ENCODE measurements at regions not wholly inside any gene's neighbourhood (a gene's known extent, or its start where the extent isn't known, plus 50 kb on each side); places are given as distances from the start of the nearest gene placed in this dataset.
"Not testable (repeated sequence)": the region's sequence is repeated elsewhere in the genome, so short reads cannot be mapped to it uniquely, and the experiment has no call there.

DNA sequence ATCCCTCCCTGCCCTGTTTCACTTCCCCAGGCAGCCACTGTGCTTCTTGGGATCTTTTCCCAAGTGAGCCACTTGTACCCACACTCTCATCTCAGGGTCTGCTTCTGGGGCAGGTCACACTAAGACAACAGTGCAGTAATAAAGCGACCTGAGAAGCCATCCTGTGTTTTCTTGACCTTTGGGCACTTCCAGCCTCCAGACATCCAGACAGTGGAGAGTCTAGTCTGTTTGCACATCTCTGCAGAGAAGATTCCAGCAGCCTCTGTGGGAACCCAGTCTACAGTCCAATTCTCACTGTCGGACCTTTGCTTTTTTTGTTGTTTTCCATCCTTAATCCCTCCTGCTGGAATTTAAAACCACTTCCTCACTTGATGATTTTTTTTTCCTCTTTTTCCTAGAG lies 50.3 kb upstream of the ATP6AP2 start:
- DNase-seq = no peak

DNA sequence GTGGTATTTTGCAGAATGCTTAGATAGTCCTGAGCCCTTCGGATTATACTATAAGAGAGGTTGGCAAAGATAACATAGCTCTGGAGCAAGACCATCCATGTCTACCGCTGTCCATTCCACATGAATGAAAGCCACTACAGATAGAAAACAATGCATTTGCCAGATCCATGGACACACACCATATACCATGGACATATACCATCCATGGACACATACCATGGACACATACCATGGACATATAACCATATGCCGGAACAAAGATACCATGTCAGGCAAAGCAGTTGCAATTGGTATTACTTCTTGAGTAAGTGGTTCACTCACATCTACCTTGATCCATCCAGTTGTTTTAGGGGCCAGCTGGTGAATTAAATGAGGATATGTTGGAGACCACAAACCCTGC lies 53.2 kb upstream of the ATP6AP2 start:
- DNase-seq = no peak

DNA sequence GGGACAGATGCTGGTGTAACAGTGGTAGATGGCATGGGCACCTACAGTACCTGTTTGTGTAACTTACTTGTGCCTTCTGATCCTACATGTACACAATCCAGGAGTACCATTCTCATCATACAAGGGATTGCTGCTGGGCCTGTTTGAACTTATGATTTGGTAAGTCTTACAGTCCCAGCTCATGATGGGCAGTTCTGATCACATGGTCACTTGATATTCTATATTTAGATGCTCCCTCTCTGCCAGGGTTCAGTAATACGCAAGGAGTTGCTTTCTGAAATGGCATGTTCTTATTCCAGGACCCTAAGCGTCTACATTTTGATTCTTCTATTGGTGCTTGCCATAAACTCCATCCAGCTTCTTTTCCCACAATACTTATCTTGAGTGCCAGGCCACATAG lies 54.4 kb upstream of the ATP6AP2 start:
- DNase-seq = no peak

DNA sequence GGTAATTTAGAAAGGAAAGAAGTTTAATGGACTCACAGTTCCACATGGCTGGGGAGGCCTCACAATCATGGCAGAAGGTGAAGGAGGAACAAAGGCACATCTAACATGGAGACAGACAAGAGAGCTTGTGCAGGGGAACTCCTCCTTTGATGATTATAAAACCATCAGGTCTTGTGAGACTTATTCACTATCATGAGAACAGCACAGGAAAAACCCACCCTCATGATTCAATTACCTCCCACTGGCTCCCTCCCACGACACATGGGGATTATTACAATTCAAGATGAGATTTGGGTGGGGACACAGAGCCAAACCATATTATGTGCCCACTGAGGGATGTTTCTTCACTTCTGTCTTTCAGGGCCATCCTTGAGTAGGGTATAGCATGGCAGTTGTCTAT lies 54.9 kb upstream of the ATP6AP2 start:
- not testable (repeated sequence) for DNase-seq

DNA sequence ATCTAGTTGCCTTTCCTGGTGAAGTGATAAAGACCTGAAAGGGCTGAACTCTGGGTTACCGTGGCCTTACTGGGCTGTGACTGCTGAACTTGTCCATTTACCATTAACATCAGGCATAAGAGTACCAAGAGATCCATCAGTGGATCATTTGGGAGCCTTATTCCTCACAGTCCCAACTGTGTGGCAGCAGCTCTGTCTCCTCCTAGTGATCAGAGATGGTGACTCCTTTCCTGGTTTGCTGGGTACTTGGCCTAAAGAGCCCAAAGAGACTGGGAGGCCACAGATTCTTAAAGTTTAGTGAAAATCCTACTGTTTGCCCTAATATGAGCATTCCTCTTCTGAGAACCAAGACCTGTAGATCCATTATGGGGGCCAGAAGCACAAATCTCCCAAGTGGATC lies 56.3 kb upstream of the ATP6AP2 start:
- no peak for DNase-seq

DNA sequence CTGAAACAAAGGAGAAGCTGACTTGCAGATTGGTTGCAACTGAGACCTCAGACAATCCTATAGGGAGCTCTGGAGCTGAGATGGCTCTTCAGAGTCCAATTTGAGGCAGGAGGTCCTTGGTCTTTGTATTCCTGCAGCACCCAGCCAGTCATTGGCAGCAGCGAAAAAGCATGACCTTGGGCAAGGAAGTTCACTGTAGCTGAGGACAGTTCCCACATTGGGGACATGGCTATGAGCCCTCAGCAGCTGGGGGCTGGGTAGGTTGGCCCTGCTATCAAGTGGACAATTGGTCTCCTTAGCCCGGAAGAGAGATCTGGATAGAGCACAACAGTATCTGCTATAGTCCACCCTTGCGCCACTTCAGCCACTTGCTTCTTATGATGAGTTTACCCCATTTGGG lies 56.9 kb upstream of the ATP6AP2 start:
- DNase-seq = no peak

DNA sequence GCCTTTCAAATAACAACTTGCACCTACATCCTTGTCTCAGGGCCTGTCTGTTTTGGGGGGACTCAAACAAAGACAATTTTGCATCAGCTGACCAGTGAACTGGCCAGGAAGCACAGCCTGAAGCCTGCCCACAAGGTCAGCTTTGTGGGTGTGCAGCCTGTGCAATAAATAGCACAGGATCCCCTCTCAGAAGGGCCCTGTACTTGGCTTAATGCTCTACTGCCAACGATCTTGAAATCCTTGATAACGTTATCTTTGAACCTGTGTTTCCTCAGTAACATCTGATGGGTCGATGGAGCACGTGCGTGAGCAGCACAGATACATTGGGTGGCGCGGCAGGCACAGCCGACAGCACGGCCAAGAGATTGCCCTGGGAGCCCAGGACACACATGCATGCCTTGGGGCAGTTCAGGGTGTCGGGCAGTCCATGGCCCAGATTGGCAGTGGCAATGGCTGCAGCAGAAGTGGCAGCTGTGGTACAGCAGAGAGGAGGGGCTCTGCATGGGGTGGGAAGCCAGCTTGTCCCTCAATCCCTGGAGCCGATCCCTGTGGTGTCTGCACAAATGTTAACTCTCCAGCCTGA lies 58.8 kb upstream of the ATP6AP2 start:
- no peak for DNase-seq

DNA sequence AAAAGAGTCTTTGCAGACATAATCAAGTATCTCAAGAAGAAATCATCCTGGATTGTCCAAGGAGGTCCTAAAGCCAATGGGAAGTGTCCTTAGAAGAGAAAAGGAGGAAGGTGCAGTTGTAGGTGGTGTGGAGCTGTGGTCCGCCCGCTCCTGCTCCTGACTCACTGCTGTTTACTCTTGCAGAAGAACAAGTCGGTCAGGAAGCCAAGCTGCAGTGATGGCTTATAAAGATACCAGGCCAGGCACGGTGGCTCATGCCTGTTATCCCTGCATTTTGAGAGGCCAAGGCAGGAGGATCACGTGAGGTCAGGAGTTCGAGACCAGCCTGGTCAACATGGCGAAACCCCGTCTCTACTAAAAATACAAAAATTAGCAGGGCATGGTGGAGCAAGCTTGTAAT lies 66.4 kb upstream of the ATP6AP2 start:
- no peak for DNase-seq

DNA sequence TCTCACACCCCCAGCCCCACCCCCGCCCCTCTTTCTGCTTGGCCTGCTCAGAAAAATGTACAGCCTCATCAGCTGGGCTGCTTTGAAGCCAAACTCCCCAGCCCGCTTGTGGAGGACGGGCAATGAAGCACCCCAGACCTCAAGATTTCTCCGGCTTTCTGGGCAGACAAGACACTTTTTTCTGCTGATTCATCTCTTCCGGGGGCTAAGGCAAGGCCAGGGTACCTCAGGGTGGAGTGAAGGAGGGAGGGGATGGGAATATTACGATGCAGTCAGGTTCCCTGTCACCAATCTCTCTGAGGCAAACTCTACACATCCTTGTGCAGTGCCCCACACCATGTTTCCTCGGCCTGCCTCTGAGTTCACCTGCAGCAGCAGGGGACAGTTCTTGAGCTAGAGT lies 66.9 kb upstream of the ATP6AP2 start:
- no peak for DNase-seq

DNA sequence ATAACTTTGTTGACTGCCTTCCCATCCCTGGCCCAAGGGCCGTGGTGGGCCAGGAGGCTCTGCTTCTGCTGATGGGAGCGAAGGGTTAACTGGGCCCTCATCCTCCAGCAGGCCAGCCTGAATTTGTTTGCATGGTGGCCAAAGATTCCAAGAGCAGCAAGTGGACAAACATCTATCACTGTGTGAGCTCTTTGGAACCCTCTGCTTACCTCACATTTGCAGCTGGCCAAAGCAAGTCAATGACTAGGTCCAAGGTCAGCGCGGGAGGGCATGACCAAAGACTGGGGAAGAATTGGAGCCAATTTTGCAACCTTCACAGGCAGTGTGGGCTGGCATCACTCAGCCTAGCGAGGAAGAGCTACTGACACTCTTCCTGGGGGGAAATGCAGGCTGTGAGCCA lies 67.8 kb upstream of the ATP6AP2 start:
- DNase-seq = no peak

DNA sequence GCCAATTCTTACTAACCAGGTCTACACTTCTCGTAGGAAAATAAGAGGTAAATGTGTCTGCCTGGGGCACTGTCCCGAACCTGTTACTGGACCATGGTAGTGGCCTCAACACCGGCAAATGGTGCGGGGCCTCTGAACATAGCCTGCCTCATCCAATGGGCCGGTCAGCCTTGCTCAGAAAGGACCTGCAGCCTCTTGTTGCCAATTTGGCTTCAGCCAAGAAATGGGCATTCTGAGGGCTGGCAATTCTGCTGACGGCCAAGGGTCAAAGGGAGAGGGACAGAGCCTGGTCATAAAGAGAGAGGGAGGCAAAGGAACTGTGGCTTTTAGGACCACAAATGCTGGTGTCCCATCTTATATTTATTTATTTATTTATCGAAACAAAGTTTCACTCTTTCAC lies 69.5 kb upstream of the ATP6AP2 start:
- DNase-seq = no peak

DNA sequence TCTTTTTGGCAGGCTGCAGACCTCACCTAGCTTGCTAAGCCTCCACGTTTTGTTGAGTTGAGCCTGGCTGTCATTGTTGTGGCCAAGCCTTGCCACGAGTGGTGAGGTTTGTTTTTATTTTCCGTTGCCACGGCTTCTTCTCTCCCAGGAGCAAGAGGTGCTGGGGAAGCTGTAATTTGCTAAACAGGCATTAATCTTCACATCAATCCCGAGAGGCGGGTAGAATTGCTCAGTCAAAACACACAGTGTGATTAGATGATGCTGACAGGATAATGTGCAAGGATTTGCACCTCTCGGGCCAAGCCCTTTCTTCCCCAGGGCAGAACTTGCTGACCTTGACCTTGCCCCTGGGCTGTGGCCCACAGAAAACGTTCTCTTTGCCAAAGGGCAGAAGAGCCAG lies 72.2 kb upstream of the ATP6AP2 start:
- DNase-seq = no peak

DNA sequence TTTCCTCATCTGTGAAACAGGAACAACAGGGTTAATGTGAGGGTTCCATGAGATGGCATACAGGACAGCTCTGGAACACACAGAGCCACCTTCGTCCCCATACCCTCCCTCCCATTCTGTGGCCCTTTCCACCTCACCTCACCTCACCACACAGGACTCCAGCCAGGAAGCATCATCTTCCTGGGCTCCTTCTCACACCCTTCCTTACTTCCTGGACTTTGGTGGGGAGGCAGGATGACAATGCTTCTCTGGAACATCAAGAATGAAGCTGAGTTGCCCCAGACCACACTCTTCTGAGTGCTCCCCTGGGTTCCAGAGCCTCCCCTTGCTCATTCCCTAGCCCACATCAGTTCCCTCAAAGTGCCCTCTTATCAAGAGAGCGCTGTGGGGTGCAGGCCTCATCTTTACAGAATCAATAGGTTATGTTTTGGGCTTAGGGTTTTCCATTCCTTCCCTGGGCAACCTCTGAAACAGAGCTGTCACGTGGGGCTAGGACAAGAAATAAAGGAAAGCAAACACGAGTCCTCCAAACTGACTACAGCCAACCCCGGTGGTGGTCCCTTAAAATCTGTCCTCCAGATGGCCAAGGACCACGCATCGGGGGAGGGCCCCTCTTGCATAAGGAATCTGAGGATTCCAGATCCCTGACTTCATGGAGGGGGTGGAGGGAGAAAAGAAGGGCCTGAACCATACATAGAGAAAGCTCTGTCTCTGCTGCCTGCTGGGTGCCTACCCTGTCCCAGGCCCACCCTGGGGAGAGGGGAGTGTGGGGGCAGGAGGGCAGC lies 74.4 kb upstream of the ATP6AP2 start:
- no peak for DNase-seq

DNA sequence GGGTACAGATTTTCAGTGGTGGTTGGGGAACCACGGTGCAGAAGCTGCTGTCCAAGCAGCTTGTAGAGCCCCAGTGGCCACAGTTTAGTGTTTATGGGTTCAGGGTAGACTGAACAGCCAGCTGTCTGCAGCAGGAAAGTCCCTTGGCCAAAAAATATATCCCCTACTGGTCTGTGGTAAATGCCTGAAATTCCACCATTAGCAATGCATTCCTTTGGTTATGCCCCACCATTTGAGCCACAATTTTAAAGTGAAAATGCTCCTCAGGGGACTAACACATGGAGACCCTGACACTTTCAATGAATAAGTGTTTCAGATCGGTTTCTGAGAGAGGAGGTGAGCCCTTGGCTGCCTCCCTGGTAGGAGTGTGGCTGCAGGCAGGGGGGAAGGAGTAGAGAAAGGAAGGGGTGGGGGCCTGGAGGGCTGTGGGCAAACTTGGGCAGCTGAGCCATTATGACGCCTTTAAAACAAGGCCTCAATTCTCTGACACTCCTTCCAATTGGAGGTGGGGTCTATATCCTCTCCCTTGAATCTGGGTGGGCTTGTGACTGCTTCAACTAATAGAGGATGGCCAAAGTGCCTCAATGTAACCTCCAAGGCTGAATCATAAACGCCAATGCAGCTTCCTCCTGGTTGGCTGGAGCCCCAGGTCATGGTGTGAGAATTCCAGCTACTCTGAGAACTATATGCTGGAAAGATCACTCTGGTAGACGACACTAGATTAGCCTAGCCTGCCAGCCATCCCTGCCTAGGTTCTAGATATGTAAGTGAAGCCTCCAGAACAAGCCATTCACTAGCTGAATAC lies 75.8 kb upstream of the ATP6AP2 start:
- DNase-seq = no peak

DNA sequence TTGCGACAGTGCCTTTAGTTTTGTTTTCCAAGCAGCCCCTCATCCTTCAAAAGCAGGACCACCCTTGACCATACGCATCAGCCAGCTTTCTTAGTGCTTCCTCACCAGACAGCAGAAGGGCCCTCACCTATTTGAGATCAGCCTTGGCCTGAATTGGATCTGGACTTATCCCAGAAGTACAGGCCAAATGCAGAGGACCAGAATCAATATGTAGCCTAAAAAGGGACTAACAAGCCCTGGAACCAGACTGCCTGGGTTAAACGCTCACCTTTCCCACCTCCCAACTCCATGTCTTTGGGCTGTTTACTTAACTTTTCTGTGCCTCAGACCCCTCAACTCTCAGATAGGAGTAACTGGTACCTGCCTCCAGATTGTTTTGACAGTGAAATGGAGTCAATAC lies 77.7 kb upstream of the ATP6AP2 start:
- no peak for DNase-seq

DNA sequence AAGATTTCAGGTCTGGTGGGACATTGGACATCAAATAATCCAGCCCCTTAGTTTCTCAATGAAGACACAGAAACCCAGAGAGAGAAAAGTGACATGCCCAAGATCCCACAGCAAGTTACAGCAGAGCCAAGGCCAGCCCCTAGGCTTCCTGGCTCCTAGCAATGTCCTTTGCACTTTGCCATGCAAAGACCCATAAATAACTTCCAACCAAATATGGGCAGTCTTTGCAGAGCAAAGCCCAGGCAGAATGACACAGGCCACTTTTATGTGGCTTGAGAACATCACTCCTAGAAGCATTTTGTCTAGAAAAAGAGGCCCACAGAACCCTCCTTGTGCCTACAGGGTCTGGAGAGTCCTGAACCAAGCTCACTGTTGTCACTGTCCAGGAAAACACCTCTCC lies 78.1 kb upstream of the ATP6AP2 start:
- no peak for DNase-seq

DNA sequence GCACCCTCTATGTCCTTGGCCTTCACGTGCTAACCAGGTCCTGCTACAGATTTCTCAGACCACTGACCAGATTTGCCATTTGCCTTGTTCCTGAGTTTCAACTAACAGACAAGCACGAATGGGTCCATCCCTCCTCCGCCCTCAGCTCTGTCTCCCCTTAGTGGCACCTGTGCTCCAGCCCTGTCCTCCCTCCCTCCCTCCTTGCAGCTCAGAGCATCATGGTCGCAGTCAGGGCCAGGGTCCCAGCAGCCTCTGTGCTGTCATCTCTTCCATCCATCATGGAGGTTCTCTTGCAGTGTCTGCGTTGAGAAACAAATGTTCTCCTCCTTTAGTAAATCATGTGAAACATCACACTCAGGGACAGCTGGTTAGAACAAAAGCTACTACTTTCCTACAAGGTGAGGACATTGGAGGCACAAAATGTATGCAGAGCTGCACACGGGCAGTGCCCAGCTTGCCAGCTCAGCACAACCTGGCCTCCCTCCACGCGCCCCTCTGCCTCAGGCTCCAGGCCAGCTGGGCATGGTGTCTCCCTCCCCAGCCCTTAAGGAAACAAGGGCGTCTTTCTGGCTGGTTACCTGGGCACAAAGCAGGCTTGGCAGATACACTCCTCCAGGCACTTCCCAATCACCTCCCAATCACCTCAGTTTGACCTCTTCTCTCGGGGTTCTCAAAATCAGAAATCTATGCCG lies 79.5 kb upstream of the ATP6AP2 start:
- no peak for DNase-seq

DNA sequence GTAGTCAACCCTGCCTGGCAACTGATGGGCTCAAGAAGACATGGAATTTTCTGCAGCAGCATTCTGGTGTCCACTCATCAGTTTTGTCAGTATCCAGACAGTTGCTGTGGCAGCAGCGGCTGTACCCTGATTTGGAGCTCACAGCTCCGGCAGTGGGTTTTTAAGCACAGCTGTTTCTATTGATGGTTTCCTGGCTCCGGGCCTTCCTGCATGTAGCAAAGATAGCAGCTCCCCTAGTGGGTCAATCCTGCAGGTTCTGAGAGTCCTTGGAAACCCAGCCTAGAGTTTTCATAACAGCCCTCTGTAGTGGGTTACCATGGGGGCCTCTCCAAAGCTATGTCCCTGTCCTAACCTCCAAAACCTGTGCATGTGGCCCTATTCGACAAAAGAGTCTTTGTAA lies 84.0 kb upstream of the ATP6AP2 start:
- no peak for DNase-seq

DNA sequence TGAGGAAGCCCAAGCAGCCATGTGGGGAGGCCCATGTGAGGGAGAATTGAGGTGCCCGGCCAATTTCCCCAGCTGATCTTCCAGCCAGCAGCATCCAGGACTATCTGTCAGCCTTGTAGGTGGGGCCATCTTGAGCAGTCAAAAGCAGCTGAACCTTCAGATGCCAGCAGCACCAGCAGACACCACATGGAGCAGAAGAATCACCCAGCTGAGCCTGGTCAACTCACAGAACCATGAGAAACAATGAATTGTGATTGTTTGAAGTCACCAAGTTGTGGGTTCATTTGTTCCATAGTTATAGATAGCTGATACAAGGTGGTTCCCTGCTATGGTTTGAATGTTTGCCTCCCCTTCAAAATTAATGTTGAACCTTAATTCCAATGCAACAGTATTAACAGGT lies 85.1 kb upstream of the ATP6AP2 start:
- DNase-seq = no peak

DNA sequence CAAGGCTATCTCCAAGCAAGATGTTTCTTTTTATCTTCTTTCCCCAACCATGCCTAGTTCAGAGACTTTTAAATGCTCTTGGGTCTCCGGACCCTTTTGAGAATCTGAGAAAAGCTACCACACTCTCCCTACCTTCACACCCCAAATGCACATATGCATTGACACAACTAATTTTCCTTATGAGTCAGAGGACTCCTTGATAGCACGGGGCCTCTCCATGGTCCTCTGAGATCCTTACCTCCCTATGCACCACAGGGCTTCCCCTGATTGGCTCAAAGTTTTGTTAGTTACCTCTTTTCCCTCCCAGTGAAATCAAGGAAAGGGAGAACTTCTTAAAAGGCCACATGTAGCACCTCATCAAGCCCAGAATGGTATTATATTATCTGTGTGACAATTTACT lies 86.8 kb upstream of the ATP6AP2 start:
- DNase-seq = no peak

DNA sequence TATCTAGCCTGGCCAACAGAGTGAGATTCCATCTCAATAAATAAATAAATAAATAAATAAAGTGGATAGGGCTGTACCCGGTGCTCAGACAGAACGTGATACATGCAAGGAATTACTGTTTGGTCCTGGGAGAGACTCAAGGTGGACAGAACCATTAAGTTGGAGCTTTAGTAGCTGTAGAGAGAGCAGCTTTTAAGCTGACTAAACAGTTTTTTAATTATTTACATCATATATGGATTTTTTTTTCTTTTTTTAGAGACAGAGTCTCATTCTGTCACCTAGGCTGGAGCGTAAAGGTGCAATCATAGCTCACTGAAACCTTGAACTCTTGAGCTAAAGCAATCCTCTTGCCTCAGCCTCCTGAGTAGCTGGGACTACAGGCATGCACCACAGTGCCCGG lies 92.5 kb upstream of the ATP6AP2 start:
- no peak for DNase-seq

DNA sequence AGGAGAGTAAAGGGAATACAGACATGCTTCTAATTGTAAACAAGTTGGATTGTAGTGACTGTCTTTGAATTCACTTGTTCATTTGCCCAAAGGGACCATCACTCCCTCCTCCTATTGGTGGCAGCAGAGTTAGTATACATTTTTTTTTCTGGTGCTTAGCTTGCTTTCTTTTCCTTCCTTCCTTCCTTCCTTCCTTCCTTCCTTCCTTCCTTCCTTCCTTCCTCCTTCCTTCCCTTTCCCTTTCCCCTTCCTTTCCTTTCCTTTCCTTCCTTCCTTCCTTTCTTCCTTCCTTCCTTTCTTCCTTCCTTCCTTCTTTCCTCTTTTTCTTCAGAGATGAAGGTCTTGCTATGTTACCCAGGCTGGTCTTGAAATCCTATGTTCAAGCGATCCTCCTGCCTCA lies 94.8 kb upstream of the ATP6AP2 start:
- no peak for DNase-seq

DNA sequence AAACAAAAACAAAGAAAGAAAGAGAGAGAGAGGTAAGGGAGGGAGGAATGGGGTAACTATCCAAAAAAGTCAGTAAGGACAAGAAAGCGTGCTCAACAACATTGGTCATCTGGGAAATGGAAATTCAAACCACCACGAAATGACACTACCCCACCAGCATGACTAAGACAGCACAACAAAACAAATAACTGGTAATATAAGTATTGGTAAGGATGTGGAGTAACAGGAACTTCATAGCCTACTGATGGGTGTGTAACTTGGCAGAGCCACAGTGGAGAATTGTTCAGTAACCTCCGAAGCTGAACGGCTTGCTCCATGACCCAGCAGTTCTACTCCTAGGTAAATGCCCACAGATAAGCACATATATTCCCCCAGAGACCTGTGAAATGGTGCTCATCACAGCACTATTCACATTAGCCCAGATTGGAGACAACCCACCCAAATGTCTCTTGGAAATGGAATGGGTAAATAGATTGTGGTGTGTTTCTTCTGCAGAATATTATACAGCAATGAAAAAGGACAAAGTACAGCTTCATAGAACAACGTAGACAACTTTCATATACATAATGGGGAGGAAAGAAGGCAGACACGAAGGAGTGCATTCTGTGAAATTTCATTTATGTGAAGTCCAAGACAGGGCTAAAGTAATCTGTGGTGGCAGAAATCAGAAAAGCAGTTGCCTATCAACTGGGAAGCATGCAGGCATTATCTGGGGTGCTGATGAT lies 95.5 kb upstream of the ATP6AP2 start:
- no peak for DNase-seq
